MM.1S (cell line): ENCODE measurements at regions not wholly inside any gene's neighbourhood (a gene's known extent, or its start where the extent isn't known, plus 50 kb on each side); places are given as distances from the start of the nearest gene placed in this dataset.

Experiments
- DNase-seq: peaks from one replicate; pipeline ENCODE4 v3.0.0-alpha.2; 2015
- H2AFZ ChIP-seq: fragments of 300-600 bp; sonication (generic); 2 replicates; pipeline ENCODE4 v1.6.0; 2016; ENCODE audit warnings: antibody characterized with exemption, low read length
- H3F3A ChIP-seq: fragments of 300-600 bp; sonication (generic); 2 replicates; pipeline ENCODE4 v1.6.1; 2016; ENCODE audit warnings: mild to moderate bottlenecking, antibody characterized with exemption, low read length, moderate library complexity, mixed read lengths; ENCODE audit not compliant: insufficient read depth
- H3K27ac ChIP-seq: fragments of 300-600 bp; sonication (generic); 2 replicates; pipeline ENCODE4 v1.5.1; 2016; ENCODE audit warnings: mild to moderate bottlenecking, low read length
- H3K27me3 ChIP-seq: fragments of 300-600 bp; sonication (generic); replicated peaks from 2 replicates; pipeline ENCODE4 v1.6.0; 2016; ENCODE audit warnings: low read length; ENCODE audit not compliant: insufficient read depth
- H3K36me3 ChIP-seq: fragments of 300-600 bp; sonication (generic); replicated peaks from 2 replicates; pipeline ENCODE4 v1.6.1; 2016; ENCODE audit warnings: mild to moderate bottlenecking, low read length, mixed read lengths; ENCODE audit not compliant: insufficient read depth
- H3K4me1 ChIP-seq: fragments of 300-600 bp; sonication (generic); 2 replicates; pipeline ENCODE4 v1.6.1; 2016; ENCODE audit warnings: low read length, mixed read lengths
- H3K4me2 ChIP-seq: fragments of 300-600 bp; sonication (generic); 2 replicates; pipeline ENCODE4 v1.6.0; 2016; ENCODE audit warnings: low read depth, low read length
- H3K4me3 ChIP-seq: fragments of 300-600 bp; sonication (generic); 2 replicates; pipeline ENCODE4 v1.5.1; 2016; ENCODE audit warnings: low read length, mixed read lengths
- H3K79me2 ChIP-seq: fragments of 300-600 bp; sonication (generic); 2 replicates; pipeline ENCODE4 v1.6.1; 2016; ENCODE audit warnings: mixed run types, low read length, mixed read lengths
- H3K9ac ChIP-seq: fragments of 300-600 bp; sonication (generic); 2 replicates; pipeline ENCODE4 v1.6.1; 2016; ENCODE audit warnings: low read length, mixed read lengths
- H3K9me2 ChIP-seq: fragments of 300-600 bp; sonication (generic); replicated peaks from 2 replicates; pipeline ENCODE4 v1.6.1; 2016; ENCODE audit warnings: mild to moderate bottlenecking, low read length, mixed read lengths; ENCODE audit not compliant: insufficient read depth
- H3K9me3 ChIP-seq: fragments of 300-600 bp; sonication (generic); replicated peaks from 2 replicates; pipeline ENCODE4 v1.6.1; 2016; ENCODE audit warnings: mild to moderate bottlenecking, low read length, mixed read lengths; ENCODE audit not compliant: insufficient read depth
- H4K20me1 ChIP-seq: fragments of 300-600 bp; sonication (generic); 2 replicates; pipeline ENCODE4 v1.6.1; 2016; ENCODE audit warnings: mild to moderate bottlenecking, low read length, moderate library complexity, mixed read lengths; ENCODE audit not compliant: insufficient read depth
- CTCF ChIP-seq: fragments of 300-600 bp; sonication (generic); IDR thresholded peaks from 2 replicates; pipeline ENCODE4 v1.5.1; 2016; ENCODE audit warnings: antibody characterized with exemption, low read length, mixed read lengths
- EZH2 ChIP-seq: fragments of 300-600 bp; sonication (generic); optimal IDR thresholded peaks from 2 replicates; pipeline ENCODE3; 2017; ENCODE audit warnings: low read depth, mild to moderate bottlenecking, antibody characterized with exemption, low read length, mixed read lengths
- EZH2phosphoT487 ChIP-seq: fragments of 300-600 bp; sonication (generic); IDR thresholded peaks from 2 replicates; pipeline ENCODE4 v1.6.1; 2018; ENCODE audit warnings: antibody characterized with exemption, low read length

- no peak overlapping the region for H3K4me2 ChIP-seq
- H3F3A ChIP-seq: no peaks in the 10 kb centered on the region
- no peaks in the 10 kb centered on the region for H4K20me1 ChIP-seq
- no peak for TF ChIP-seq EZH2phosphoT487
- no peak for TF ChIP-seq EZH2
- TF ChIP-seq CTCF: no peak
- no peak overlapping the region for H2AFZ ChIP-seq
- H3K27ac ChIP-seq: no peak overlapping the region
- no peaks in the 10 kb centered on the region for H3K4me1 ChIP-seq
- no peaks in the 10 kb centered on the region for H3K79me2 ChIP-seq
- H3K9me2 ChIP-seq: no peaks in the 10 kb centered on the region
- H3K9ac ChIP-seq: no peak overlapping the region
- no peaks in the 10 kb centered on the region for H3K9me3 ChIP-seq
- H3K36me3 ChIP-seq: no peaks in the 10 kb centered on the region
- H3K4me3 ChIP-seq: no peak overlapping the region
- no peak for DNase-seq
- no peaks in the 10 kb centered on the region for H3K27me3 ChIP-seq
These were observed 262.7 kb downstream of the DLEU7 start for GRCh38 chr13:50580684-50581305.

- no peak for DNase-seq
- no peaks in the 10 kb centered on the region for H3K27me3 ChIP-seq
- no peak overlapping the region for H2AFZ ChIP-seq
- H3F3A ChIP-seq: no peaks in the 10 kb centered on the region
- no peak overlapping the region for H3K9ac ChIP-seq
- H3K9me3 ChIP-seq: no peaks in the 10 kb centered on the region
- no peaks in the 10 kb centered on the region for H3K36me3 ChIP-seq
- H3K27ac ChIP-seq: no peak overlapping the region
- no peaks in the 10 kb centered on the region for H3K9me2 ChIP-seq
- TF ChIP-seq EZH2 (no peak), EZH2phosphoT487 (no peak), CTCF (no peak)
- H3K79me2 ChIP-seq: no peaks in the 10 kb centered on the region
- no peaks in the 10 kb centered on the region for H3K4me1 ChIP-seq
- H3K4me2 ChIP-seq: no peak overlapping the region
- H3K4me3 ChIP-seq: no peak overlapping the region
- no peaks in the 10 kb centered on the region for H4K20me1 ChIP-seq
These were observed 261.8 kb downstream of the DLEU7 start for GRCh38 chr13:50581586-50582196.

GRCh38 chr13:50584856-50585580 lies 258.5 kb downstream of the DLEU7 start:
- no peaks in the 10 kb centered on the region for H3K27me3 ChIP-seq
- no peak overlapping the region for H3K9ac ChIP-seq
- no peak overlapping the region for H3K27ac ChIP-seq
- DNase-seq: no peak
- no peak overlapping the region for H3K4me2 ChIP-seq
- H3K4me3 ChIP-seq: no peak overlapping the region
- no peaks in the 10 kb centered on the region for H3K9me2 ChIP-seq
- TF ChIP-seq EZH2phosphoT487 (no peak), CTCF (no peak), EZH2 (no peak)
- H3K4me1 ChIP-seq: no peaks in the 10 kb centered on the region
- no peaks in the 10 kb centered on the region for H3K9me3 ChIP-seq
- no peaks in the 10 kb centered on the region for H3K36me3 ChIP-seq
- H4K20me1 ChIP-seq: no peaks in the 10 kb centered on the region
- H3F3A ChIP-seq: no peaks in the 10 kb centered on the region
- H2AFZ ChIP-seq: no peak overlapping the region
- no peaks in the 10 kb centered on the region for H3K79me2 ChIP-seq
